Astrocyte of the spinal cord (primary cell): ENCODE measurements at regions not wholly inside any gene's neighbourhood (a gene's known extent, or its start where the extent isn't known, plus 50 kb on each side); places are given as distances from the start of the nearest gene placed in this dataset.

Experiments used
- DNase-seq: peaks from one replicate; pipeline ENCODE4 v3.0.0; 2011; ENCODE audit warnings: low read depth, low spot score
- H3K4me3 ChIP-seq: 2 replicates; pipeline ENCODE4 v1.5.1; 2011; ENCODE audit warnings: low read depth, mild to moderate bottlenecking, low read length, moderate library complexity
- in situ Hi-C: cut with HindIII; loops from 2 replicates; pipeline ENCODE4 v1.10.0; 2017; ENCODE audit warnings: low sequenced_read_pairs
- TF ChIP-seq, protein P1 (sequence below): IDR thresholded peaks from 2 replicates; pipeline ENCODE4 v1.5.1; 2012; ENCODE audit warnings: low read depth, mild to moderate bottlenecking, low read length, inconsistent platforms

- TF ChIP-seq, protein P1, sequence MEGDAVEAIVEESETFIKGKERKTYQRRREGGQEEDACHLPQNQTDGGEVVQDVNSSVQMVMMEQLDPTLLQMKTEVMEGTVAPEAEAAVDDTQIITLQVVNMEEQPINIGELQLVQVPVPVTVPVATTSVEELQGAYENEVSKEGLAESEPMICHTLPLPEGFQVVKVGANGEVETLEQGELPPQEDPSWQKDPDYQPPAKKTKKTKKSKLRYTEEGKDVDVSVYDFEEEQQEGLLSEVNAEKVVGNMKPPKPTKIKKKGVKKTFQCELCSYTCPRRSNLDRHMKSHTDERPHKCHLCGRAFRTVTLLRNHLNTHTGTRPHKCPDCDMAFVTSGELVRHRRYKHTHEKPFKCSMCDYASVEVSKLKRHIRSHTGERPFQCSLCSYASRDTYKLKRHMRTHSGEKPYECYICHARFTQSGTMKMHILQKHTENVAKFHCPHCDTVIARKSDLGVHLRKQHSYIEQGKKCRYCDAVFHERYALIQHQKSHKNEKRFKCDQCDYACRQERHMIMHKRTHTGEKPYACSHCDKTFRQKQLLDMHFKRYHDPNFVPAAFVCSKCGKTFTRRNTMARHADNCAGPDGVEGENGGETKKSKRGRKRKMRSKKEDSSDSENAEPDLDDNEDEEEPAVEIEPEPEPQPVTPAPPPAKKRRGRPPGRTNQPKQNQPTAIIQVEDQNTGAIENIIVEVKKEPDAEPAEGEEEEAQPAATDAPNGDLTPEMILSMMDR = no peak
- DNase-seq = no peak
- no peak overlapping the region for H3K4me3 ChIP-seq
- in situ Hi-C loops = no loop called here
Measured at GRCh38 chr15:27693280-27693679, 405.8 kb downstream of the OCA2 start.

DNA sequence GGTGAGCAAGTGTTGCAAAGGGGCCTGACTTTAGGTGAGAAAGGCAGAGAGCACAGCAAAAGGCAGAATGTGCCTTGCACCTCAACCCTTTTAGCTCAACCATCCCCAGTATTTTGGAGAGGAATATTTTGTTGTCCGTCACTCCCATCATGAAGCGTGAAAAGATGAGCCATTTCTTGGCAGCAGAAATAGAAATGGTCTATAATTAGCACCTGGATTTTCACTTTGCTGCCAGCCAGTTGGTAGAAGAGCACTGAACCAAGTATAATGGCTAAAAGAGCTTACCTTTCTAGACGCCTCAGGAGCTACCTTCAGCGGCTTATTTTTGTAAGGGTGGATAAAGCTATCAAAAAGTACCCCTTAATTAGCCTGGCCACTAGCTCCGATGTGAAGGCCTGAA lies 406.7 kb downstream of the OCA2 start:
- in situ Hi-C loops = no loop called here
- DNase-seq = no peak
- TF ChIP-seq, protein P1 = no peak
- H3K4me3 ChIP-seq = no peak overlapping the region

DNA sequence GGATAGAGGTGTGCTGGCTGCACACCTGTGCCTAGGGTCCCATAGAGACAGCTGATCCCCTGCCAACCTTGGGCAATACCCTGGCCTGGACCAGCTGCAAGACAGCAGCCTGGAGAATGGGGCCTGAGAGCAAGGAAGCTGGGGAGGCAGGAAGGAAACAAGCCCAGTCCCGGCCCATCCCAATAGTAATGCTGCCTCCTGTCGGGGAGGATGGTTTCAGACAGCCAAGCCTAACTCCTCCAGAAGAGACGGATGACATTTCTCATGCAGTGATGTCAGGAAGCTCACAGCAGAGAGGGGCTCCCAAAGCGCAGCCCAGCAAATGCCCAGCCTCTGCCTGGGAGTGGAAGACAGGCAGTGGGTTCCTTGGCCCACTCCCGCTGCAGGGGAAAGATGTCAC lies 408.8 kb downstream of the OCA2 start:
- TF ChIP-seq, protein P1 = no peak
- H3K4me3 ChIP-seq = no peak overlapping the region
- no peak for DNase-seq
- in situ Hi-C loops = no loop called here

DNA sequence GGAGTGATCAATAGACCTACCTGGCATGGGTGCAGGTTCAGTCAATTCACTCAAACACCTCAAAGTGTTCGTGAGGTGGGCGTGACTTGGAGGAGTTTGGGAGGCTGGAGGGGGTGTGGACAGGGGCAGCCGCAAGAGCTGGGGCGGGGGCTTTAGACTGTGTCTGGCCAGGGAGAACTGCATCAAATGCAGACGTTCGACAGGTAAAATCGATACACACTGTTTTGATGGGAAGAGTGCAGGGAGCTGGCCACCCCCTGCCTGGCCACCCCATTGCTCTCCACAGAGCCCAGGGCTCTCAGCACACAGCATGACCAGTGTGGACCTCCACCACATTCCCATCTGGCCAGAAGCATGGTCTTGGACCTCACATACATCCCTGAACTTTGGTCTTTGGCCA lies 412.1 kb downstream of the OCA2 start:
- no peak for DNase-seq
- TF ChIP-seq, protein P1 = no peak
- in situ Hi-C loops = no loop called here
- no peak overlapping the region for H3K4me3 ChIP-seq

GRCh38 chr15:27686369-27686768 lies 412.7 kb downstream of the OCA2 start:
- H3K4me3 ChIP-seq = no peak overlapping the region
- in situ Hi-C loops = no loop called here
- TF ChIP-seq, protein P1 = no peak
- DNase-seq = peak; percentile 82

DNA sequence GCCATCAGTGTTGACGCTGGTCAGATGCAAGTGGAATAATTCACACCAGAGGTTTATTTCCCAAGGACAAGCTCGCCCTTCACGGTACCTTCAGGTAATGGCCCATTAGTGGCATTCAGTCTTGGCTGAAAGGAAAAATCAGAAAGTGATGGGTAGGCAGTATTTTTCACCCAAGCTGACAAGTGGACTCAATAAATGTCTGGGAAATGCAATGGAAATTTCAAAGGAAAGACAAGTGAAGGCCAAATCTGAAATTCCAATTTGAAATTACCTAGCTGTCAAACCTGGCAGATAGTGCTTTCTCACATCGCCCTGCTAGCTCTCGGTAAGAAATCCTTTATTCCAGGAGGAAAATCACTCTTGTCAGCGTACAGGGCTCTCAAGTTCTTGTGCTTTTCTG lies 413.5 kb downstream of the OCA2 start:
- DNase-seq = no peak
- H3K4me3 ChIP-seq = no peak overlapping the region
- TF ChIP-seq, protein P1 = no peak
- in situ Hi-C loops = no loop called here

- no peak for DNase-seq
- no peak overlapping the region for H3K4me3 ChIP-seq
- TF ChIP-seq, protein P1 = no peak
- in situ Hi-C loops = no loop called here
Measured at GRCh38 chr15:27683121-27683520, 416.0 kb downstream of the OCA2 start.
